Lung (tissue), 11 donors: ENCODE measurements at regions not wholly inside any gene's neighbourhood (a gene's known extent, or its start where the extent isn't known, plus 50 kb on each side); places are given as distances from the start of the nearest gene placed in this dataset.

Source experiments
- ATAC-seq: fragments of 200-7000 bp; cut with Tn5 transposase; one replicate; pipeline ENCODE4 v1.9.1; 2020; ENCODE audit warnings: moderate number of reproducible peaks; ENCODE audit not compliant: insufficient read depth, low FRiP score
- DNase-seq, 3 donors: peaks; one replicate each; pipeline ENCODE4 v3.0.0-alpha.2; 2013 to 2017
- H3K27ac ChIP-seq, 2 donors: one replicate each; pipeline ENCODE4 v1.5.1; 2013; ENCODE audit warnings: mild to moderate bottlenecking in 2 of 2, moderate library complexity in 2 of 2, control low read depth in 1 of 2, inconsistent platforms in 1 of 2, low read depth in 1 of 2, low read length in 1 of 2
- H3K27me3 ChIP-seq, 3 donors: one replicate each; pipeline ENCODE4 v1.5.1; 2013; ENCODE audit warnings: low read length in 2 of 3; ENCODE audit not compliant: control insufficient read depth in 3 of 3, insufficient read depth in 3 of 3
- H3K36me3 ChIP-seq, 4 donors: one replicate each; pipeline ENCODE4 v1.5.1; 2013; ENCODE audit warnings: low read length in 4 of 4, mild to moderate bottlenecking in 1 of 4, moderate library complexity in 1 of 4; ENCODE audit not compliant: control insufficient read depth in 4 of 4, insufficient read depth in 4 of 4
- H3K4me1 ChIP-seq, 5 donors: one replicate each; pipeline ENCODE4 v1.5.1; 2013; ENCODE audit warnings: low read length in 5 of 5, mild to moderate bottlenecking in 2 of 5, moderate library complexity in 1 of 5; ENCODE audit not compliant: control insufficient read depth in 5 of 5, insufficient read depth in 5 of 5
- H3K4me3 ChIP-seq: one replicate; pipeline ENCODE4 v1.5.1; 2013; ENCODE audit warnings: mild to moderate bottlenecking, control low read depth, moderate library complexity
- H3K9ac ChIP-seq, 2 donors: one replicate each; pipeline ENCODE4 v1.5.1; 2013; ENCODE audit warnings: low read length in 2 of 2, control low read depth in 1 of 2; ENCODE audit not compliant: insufficient read depth in 1 of 2
- H3K9me3 ChIP-seq, 4 donors: one replicate each; pipeline ENCODE4 v1.5.1; 2013; ENCODE audit warnings: low read length in 3 of 4, mild to moderate bottlenecking in 1 of 4, moderate library complexity in 1 of 4; ENCODE audit not compliant: control insufficient read depth in 4 of 4, insufficient read depth in 3 of 4
- WGBS, 2 donors: extraction: QIAGEN DNeasy Blood & Tissue Kit; methylation state at CpG; one replicate each; pipeline ENCODE4 v1.1.7; 2013; 5-methylcytosine and 5-hydroxymethylcytosine counted together
- TF ChIP-seq, protein P1 (sequence below): IDR thresholded peaks from 2 replicates; pipeline ENCODE4 v1.5.1; 2012; ENCODE audit warnings: mild to moderate bottlenecking; ENCODE audit errors: control extremely low read depth, extremely low read depth
- donor health status: control.
- donor health status: control.
- donor health status: Bipolar disorder and iron deficiency.
- donor health status: healthy.
- donor health status: DM: yes; HTN: yes; CAD: no.

DNA sequence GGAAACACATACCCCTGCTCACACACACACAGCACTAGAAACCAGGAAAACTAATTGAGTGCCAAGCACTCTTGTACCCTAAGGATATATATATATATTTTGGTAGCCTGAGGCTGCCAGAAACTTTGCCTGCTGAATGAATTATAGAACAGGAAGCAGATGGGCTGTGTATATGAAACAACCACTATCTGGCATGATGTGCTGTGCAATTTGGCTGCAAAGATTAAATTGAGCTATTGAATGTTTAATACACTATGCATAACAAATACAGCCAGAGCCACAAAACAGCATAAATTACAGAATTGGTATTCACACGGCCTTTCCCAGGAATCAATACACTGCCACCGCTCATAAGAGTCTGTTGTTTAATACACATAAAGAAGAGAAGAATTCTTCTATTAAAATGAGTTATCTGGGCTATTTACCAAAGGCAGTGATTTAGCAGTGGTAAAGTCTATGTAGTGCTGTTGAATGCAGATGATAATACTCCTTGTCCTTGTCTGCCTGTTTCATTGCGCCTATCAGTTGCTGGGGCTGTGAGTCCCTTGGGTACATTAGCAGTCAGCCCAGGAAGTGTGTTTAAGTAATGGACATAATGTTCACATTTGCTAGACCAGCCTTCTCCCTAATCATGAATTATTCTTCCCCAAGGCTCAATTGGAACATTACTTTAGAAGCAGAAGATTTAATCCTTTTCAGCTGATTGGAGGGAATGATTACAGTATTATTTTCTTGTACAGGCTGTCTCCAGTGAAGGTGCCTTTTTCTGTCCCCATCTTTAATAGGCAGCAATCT, 294.3 kb downstream of the TLE1 start:
- H3K9ac ChIP-seq, result no peak overlapping the region
- no peak overlapping the region for H3K4me3 ChIP-seq
- peaks cover 2 to 51% (median 8%) of the 10 kb centered on the region in 5 donors for H3K4me1 ChIP-seq
- DNase-seq (peak; percentile 45 to 82 (median 77)), ATAC-seq (no peak)
- WGBS, 2 donors, result 71 to 74% methylated on average over 3 of the region's 3 CpGs
- H3K36me3 ChIP-seq, result no peaks in the 10 kb centered on the region
- no peaks in the 10 kb centered on the region for H3K9me3 ChIP-seq
- H3K27me3 ChIP-seq, result no peaks in the 10 kb centered on the region
- TF ChIP-seq, protein P1, sequence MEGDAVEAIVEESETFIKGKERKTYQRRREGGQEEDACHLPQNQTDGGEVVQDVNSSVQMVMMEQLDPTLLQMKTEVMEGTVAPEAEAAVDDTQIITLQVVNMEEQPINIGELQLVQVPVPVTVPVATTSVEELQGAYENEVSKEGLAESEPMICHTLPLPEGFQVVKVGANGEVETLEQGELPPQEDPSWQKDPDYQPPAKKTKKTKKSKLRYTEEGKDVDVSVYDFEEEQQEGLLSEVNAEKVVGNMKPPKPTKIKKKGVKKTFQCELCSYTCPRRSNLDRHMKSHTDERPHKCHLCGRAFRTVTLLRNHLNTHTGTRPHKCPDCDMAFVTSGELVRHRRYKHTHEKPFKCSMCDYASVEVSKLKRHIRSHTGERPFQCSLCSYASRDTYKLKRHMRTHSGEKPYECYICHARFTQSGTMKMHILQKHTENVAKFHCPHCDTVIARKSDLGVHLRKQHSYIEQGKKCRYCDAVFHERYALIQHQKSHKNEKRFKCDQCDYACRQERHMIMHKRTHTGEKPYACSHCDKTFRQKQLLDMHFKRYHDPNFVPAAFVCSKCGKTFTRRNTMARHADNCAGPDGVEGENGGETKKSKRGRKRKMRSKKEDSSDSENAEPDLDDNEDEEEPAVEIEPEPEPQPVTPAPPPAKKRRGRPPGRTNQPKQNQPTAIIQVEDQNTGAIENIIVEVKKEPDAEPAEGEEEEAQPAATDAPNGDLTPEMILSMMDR, result no peak
- no peak overlapping the region for H3K27ac ChIP-seq

DNA sequence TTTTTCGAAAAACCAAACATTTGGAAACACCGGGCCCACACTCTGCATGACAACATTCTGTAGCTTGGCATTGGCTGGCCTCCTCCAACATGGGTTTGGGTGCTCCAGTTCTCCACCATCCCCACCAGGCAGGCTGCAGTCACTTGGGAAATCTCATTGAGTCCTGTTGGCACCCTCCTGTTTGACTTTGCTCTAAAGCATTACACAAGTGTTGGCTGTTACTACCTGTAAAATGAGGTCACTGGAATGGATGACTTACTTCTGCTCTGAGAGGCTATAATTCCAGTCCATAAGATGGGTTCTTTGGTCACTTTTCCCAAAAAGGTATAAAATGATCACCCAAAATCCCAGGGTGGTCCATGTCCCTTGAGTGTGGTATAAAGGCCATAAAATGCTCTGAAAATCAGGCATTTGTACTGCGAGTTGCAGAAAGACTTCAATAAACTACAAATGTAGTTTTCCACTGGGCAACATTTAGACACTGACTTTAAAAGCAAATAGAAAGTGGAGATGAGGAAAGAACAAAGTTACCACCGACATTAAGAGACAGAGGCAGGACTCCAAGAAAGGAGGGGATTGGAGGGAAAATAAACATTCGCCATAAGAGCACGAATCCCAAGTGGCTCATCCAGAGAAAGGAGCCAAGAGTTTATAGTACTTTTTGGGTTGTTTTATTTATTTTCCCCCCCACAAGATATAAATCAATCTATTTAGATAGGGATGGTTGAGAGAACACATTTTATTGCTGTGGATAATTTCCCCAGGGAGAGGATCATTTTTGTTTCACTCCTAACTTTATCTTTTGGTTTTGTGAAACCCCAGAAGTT, 295.1 kb downstream of the TLE1 start:
- Histone ChIP-seq H3K9ac (no peak overlapping the region), H3K27ac (no peak overlapping the region), H3K36me3 (no peaks in the 10 kb centered on the region), H3K9me3 (no peaks in the 10 kb centered on the region), H3K4me3 (no peak overlapping the region), H3K27me3 (no peaks in the 10 kb centered on the region), H3K4me1 (peaks cover 5 to 51% (median 8%) of the 10 kb centered on the region in 5 donors)
- DNase-seq (peak in 1 of 3 donors; percentile 90), ATAC-seq (no peak)
- 66 to 80% methylated on average over 6 of the region's 6 CpGs for WGBS, 2 donors
- TF ChIP-seq, protein P1, result no peak

DNA sequence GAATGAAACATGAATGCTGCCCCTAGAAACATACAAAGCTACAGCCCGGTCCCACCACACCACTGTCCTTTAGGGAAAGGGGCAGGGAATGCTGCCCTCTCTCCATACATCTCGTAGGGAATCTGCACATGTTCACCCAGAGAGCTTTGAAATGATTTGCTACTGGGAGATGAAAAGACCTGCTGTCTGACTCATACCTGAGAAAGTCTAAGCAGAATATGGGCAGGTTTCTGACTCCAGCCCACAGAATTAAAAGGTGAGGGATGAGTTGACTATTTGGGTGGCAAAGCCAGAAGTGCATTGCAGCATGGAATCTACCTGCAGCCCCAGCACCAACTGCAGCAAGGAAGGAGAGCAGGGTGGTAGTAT, 297.9 kb downstream of the TLE1 start:
- H3K4me3 ChIP-seq, result no peak overlapping the region
- no peaks in the 10 kb centered on the region for H3K9me3 ChIP-seq
- 89 to 90% methylated on average over 2 of the region's 2 CpGs for WGBS, 2 donors
- H3K4me1 ChIP-seq, result peaks cover 5 to 34% (median 8%) of the 10 kb centered on the region in 5 donors
- DNase-seq (no peak), ATAC-seq (no peak)
- TF ChIP-seq, protein P1, result no peak
- no peak overlapping the region for H3K9ac ChIP-seq
- H3K27ac ChIP-seq, result no peak overlapping the region
- H3K36me3 ChIP-seq, result no peaks in the 10 kb centered on the region
- no peaks in the 10 kb centered on the region for H3K27me3 ChIP-seq
